GM12878 (cell line): ENCODE measurements at regions not wholly inside any gene's neighbourhood (a gene's known extent, or its start where the extent isn't known, plus 50 kb on each side); places are given as distances from the start of the nearest gene placed in this dataset.

Experiments used
- ATAC-seq: fragments of 200-7000 bp; cut with Tn5 transposase; 3 replicates; pipeline ENCODE4 v1.9.1; 2020; ENCODE audit warnings: mild to moderate bottlenecking, moderate library complexity
- BruUV-seq: library from RNA; stranded (reverse); fragments of 400-500 nt; replicated peaks from 2 replicates; lab custom pipeline; 2021; lab: Mats Ljungman, UMichigan
- CTCF ChIA-PET: fragments of 300-600 bp; sonication (Branson Sonifier 250); formaldehyde crosslinking; extraction: SDS; loops from one replicate; lab custom pipeline; 2021; ENCODE audit warnings: inconsistent platforms; lab: Yijun Ruan, JAX
- POLR2A ChIA-PET: fragments of 350-600 bp; formaldehyde crosslinking; extraction: SDS; loops from one replicate; lab custom pipeline; 2021; ENCODE audit warnings: inconsistent platforms; lab: Charles Lee
- RAD21 ChIA-PET: fragments of 300-600 bp; sonication (Branson Sonifier 250); formaldehyde crosslinking; loops from one replicate; lab custom pipeline; 2023; ENCODE audit warnings: antibody characterized with exemption; ENCODE audit not compliant: unreplicated experiment; lab: Charles Lee
- SMC1A ChIA-PET: fragments of 300-600 bp; sonication (Branson Sonifier 250); formaldehyde crosslinking; loops from one replicate; lab custom pipeline; 2023; ENCODE audit not compliant: unreplicated experiment, uncharacterized antibody; lab: Charles Lee
- DNase-seq: peaks from one replicate; pipeline ENCODE4 v3.0.0-alpha.2; 2011; ENCODE audit warnings: low read depth, low spot score
- FAIRE-seq: peaks from 3 replicates; lab custom pipeline; 2011; peaks lifted over from hg19 to GRCh38; lab: Jason Lieb, UNC
- H2AFZ ChIP-seq: 2 replicates; pipeline ENCODE4 v1.6.0; 2011; ENCODE audit warnings: low read depth, low read length, control low read depth; ENCODE audit not compliant: control insufficient read depth
- H3K27ac ChIP-seq: 2 replicates; pipeline ENCODE4 v1.5.1; 2011; ENCODE audit warnings: control low read depth; ENCODE audit not compliant: control insufficient read depth, insufficient read depth
- H3K27me3 ChIP-seq, 2 experiments: replicated peaks in 1 of 2; 2 replicates each; pipeline versions ENCODE4 v1.6.0 to v1.6.1; 2011; ENCODE audit warnings: low read length in 1 of 2; ENCODE audit not compliant: control insufficient read depth in 2 of 2, insufficient read depth in 2 of 2
- H3K36me3 ChIP-seq, 2 experiments: 2 replicates each; pipeline ENCODE4 v1.5.1; 2011; ENCODE audit warnings: low read length in 1 of 2; ENCODE audit not compliant: control insufficient read depth in 2 of 2, insufficient read depth in 2 of 2
- H3K4me1 ChIP-seq: 2 replicates; pipeline ENCODE4 v1.6.1; 2011; ENCODE audit warnings: mild to moderate bottlenecking, low read length, moderate library complexity, mixed read lengths; ENCODE audit not compliant: control insufficient read depth, insufficient read depth
- H3K4me2 ChIP-seq: 2 replicates; pipeline ENCODE4 v1.6.0; 2011; ENCODE audit warnings: control low read depth; ENCODE audit not compliant: control insufficient read depth, insufficient read depth
- H3K4me3 ChIP-seq: fragments of 200-600 bp; sonication (generic); 2 replicates; pipeline ENCODE4 v1.5.1; 2016
- H3K79me2 ChIP-seq: 2 replicates; pipeline ENCODE4 v1.6.0; 2011; ENCODE audit warnings: low read length; ENCODE audit not compliant: control insufficient read depth, insufficient read depth
- H3K9ac ChIP-seq: 2 replicates; pipeline ENCODE4 v1.8.0; 2011; ENCODE audit warnings: low read length, control low read depth, mixed read lengths; ENCODE audit not compliant: control insufficient read depth, insufficient read depth
- H3K9me3 ChIP-seq: replicated peaks from 3 replicates; pipeline ENCODE4 v1.5.1; 2011; ENCODE audit warnings: mild to moderate bottlenecking, low read length; ENCODE audit not compliant: control insufficient read depth, insufficient read depth
- H4K20me1 ChIP-seq: 2 replicates; pipeline ENCODE4 v1.6.0; 2011; ENCODE audit not compliant: control insufficient read depth, insufficient read depth
- HCFC1 ChIP-seq: fragments of 150-350 bp; IDR thresholded peaks from 2 replicates; pipeline ENCODE4 v1.6.1; 2014; ENCODE audit warnings: low read length
- RUNX3 ChIP-seq: IDR thresholded peaks from 2 replicates; pipeline ENCODE4 v1.6.1; 2012; ENCODE audit warnings: low read length, inconsistent platforms
- WGBS: methylation state at CpG from one replicate; pipeline ENCODE4 v1.1.6; 2016; ENCODE audit warnings: low lambda C conversion rate; ENCODE audit not compliant: insufficient replicate concordance, insufficient coverage; ENCODE audit errors: missing lambda C conversion rate; 5-methylcytosine and 5-hydroxymethylcytosine counted together
- in situ Hi-C: fragments of 300-500 bp; cut with MboI; formaldehyde crosslinking; loops from 9 replicates; pipeline ENCODE4 v1.14.3; 2018; ENCODE audit warnings: mixed read lengths
- intact Hi-C: fragments of 100-400 bp; cut with micrococcal nuclease; formaldehyde crosslinking; loops from one replicate; pipeline ENCODE4 v1.14.2; 2022; ENCODE audit not compliant: unreplicated experiment
- TF ChIP-seq, protein P1 (sequence below): fragments of 450-650 bp; IDR thresholded peaks from 2 replicates; pipeline ENCODE4 v1.6.1; 2018; ENCODE audit warnings: borderline replicate concordance, mild to moderate bottlenecking; ENCODE audit not compliant: partially characterized antibody

DNA sequence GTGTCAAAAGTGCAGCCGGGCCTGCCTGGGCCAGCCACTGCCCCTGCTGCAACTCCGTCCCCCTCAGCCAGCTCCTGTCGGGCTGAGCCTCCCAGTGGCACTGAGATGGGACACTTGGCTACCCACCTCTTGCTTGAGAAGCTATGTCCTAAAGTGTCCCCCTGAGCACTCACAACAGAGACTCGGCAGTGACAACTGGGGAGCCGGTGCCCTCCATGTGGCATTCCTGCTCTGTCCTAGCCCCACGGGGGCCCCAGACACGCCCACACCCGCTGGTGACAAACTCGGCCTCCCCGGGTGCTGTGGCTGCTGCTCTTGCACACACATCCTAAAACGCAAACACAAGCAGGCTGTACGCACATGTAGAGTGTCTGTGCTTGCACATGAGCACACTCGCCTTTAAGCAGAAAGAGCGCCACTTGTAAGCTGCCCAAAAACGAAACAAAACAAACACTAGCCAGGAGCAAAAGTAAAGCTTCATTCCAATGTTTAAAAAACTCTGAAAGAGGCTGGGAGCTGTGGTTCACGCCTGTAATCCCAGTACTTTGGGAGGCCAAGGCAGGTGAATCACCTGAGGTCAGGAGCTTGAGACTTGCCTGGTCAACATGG, 253.9 kb downstream of the RBFOX3 start (continued):
- TF ChIP-seq, protein P1, sequence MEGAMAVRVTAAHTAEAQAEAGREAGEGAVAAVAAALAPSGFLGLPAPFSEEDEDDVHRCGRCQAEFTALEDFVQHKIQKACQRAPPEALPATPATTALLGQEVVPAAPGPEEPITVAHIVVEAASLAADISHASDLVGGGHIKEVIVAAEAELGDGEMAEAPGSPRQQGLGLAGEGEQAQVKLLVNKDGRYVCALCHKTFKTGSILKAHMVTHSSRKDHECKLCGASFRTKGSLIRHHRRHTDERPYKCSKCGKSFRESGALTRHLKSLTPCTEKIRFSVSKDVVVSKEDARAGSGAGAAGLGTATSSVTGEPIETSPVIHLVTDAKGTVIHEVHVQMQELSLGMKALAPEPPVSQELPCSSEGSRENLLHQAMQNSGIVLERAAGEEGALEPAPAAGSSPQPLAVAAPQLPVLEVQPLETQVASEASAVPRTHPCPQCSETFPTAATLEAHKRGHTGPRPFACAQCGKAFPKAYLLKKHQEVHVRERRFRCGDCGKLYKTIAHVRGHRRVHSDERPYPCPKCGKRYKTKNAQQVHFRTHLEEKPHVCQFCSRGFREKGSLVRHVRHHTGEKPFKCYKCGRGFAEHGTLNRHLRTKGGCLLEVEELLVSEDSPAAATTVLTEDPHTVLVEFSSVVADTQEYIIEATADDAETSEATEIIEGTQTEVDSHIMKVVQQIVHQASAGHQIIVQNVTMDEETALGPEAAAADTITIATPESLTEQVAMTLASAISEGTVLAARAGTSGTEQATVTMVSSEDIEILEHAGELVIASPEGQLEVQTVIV, result no peak
- TF ChIP-seq, all 136 proteins: peak for 1

GRCh38 chr17:79355165-79355564, 255.7 kb downstream of the RBFOX3 start:
- H3K9me3 ChIP-seq, result peaks cover 11% of the 10 kb centered on the region; the same call in 2 of the 3 replicates
- WGBS, result 22% methylated on average over 12 of the region's 12 CpGs
- ChIA-PET CTCF (no interaction called here), POLR2A (interaction anchor here (0.7 kb wide), 1 partner anchor 344 kb away, joined by 4 read pairs; no protein-coding TSS in a partner anchor), RAD21 (no interaction called here)
- H3K4me1 ChIP-seq, result no peaks in the 10 kb centered on the region
- no peaks in the 10 kb centered on the region; a peak in 1 of 4 replicates for H3K27me3 ChIP-seq
- no peak for FAIRE-seq
- no peak overlapping the region for H3K9ac ChIP-seq
- in situ Hi-C loops (no loop called here), intact Hi-C loops (no loop called here)
- no peak for ATAC-seq
- no peaks in the 10 kb centered on the region for H3K36me3 ChIP-seq
- no peak overlapping the region for H3K4me2 ChIP-seq
- no peak for TF ChIP-seq RUNX3
- TF ChIP-seq HCFC1, result no peak
- TF ChIP-seq, all 136 proteins: peak for 0
- Histone ChIP-seq H3K4me3 (no peak overlapping the region), H3K79me2 (no peaks in the 10 kb centered on the region), H4K20me1 (no peaks in the 10 kb centered on the region), H2AFZ (no peak overlapping the region), H3K27ac (no peak overlapping the region)
- SMC1A ChIA-PET, result interaction anchor here (1.6 kb wide), 1 partner anchor 8 kb away, joined by 3 read pairs; no protein-coding TSS in a partner anchor
- no TSS peak for BruUV-seq
- no peak for DNase-seq
